AG09319 (cell line): ENCODE measurements at regions not wholly inside any gene's neighbourhood (a gene's known extent, or its start where the extent isn't known, plus 50 kb on each side); places are given as distances from the start of the nearest gene placed in this dataset.

Experiments used
- DNase-seq: peaks from one replicate; pipeline ENCODE4 v3.0.0-alpha.2; 2010; ENCODE audit warnings: low read depth; ENCODE audit errors: extremely low read depth
- TF ChIP-seq, protein P1 (sequence below): IDR thresholded peaks from 2 replicates; pipeline ENCODE4 v1.5.1; 2011; ENCODE audit warnings: low read depth, mild to moderate bottlenecking, inconsistent platforms, low read length, moderate library complexity

DNA sequence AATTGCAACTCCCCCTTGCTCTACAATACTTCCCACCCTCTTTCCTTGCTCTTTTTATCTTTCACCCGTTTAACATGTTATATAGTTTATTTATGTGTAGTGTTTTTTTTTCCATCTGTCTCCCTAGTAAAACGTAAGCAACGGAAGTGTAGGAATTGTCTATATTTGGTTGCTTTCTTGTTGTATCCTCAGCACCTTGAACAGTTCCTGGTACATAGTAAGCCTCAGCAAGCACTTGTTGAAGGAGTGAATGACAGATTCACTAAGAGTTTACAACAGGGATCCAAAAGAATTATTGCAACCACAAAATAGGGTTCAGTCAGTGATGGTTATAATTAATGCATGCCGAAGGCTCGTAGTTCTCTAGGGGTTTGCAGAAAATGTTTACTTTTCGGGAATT lies 242.7 kb downstream of the SAMD5 start:
- TF ChIP-seq, protein P1, sequence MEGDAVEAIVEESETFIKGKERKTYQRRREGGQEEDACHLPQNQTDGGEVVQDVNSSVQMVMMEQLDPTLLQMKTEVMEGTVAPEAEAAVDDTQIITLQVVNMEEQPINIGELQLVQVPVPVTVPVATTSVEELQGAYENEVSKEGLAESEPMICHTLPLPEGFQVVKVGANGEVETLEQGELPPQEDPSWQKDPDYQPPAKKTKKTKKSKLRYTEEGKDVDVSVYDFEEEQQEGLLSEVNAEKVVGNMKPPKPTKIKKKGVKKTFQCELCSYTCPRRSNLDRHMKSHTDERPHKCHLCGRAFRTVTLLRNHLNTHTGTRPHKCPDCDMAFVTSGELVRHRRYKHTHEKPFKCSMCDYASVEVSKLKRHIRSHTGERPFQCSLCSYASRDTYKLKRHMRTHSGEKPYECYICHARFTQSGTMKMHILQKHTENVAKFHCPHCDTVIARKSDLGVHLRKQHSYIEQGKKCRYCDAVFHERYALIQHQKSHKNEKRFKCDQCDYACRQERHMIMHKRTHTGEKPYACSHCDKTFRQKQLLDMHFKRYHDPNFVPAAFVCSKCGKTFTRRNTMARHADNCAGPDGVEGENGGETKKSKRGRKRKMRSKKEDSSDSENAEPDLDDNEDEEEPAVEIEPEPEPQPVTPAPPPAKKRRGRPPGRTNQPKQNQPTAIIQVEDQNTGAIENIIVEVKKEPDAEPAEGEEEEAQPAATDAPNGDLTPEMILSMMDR: no peak
- no peak for DNase-seq

DNA sequence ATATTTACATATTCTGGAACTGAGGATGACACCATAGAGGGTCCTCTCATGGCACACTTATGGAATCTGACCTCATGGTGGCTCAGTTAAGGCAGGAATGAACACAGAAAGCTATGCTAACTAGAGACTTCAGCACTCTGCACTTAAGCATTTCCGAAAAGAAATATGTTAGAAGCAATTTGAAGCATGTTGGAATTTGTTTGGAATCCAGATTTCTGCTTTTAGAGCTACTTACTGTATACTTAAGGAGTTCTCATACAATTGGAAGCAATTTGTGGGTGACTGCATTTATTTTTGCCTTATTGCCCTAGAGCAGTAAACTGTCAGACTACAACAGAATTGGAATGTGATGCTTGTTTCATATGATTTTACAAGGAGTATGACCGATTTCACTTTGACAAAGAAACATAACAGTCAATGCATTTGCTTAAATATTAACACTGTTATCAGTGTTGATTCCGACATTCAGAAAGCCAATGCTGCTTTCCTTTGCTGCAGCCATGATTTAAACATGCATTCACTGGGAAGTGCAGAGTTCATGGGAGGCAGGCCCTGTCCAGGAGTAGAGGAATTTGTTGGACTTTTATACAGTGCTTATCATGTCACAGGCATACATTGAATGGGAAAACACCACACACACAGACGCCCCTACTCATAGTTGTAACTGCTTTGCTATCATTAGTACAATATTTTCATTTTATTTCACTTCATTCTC lies 244.4 kb downstream of the SAMD5 start:
- TF ChIP-seq, protein P1: no peak
- DNase-seq: peak; percentile 2

DNA sequence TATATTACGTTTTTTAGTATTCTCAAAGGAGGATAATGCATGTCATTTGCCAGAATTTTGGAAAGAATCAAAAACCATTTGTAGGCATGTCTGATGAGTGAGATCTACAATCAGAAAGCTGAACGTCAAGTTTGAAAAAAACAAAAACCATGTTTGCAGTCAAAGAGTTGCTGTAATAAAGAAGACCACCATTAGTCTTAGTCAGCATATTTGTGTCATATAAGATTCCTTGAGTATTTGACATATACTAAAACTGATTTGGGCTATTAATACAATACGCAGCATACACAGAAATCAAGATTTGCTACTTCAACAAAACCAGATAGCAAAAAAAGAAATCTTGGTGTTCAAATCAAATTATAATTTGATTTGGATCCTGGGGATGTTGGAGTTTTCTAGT lies 247.5 kb downstream of the SAMD5 start:
- TF ChIP-seq, protein P1: no peak
- no peak for DNase-seq

DNA sequence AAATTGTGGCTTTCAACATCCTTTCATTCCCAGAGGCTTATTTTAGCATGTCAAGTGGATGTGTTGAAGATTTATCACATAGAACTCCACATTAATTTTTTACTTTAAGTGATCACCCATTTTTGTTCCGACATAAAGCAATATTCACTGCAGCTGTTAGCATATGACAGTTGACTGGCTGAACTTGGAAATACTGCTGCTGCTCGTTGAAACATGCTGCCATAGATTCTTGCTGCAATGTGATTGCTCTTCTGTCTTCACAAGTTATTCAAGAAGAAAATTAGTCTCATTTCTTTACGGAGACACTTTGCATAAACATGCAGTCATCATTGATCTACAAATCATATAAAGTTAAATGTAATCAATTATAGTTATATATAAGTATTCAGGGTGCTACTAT lies 248.4 kb downstream of the SAMD5 start:
- TF ChIP-seq, protein P1: no peak
- DNase-seq: no peak

DNA sequence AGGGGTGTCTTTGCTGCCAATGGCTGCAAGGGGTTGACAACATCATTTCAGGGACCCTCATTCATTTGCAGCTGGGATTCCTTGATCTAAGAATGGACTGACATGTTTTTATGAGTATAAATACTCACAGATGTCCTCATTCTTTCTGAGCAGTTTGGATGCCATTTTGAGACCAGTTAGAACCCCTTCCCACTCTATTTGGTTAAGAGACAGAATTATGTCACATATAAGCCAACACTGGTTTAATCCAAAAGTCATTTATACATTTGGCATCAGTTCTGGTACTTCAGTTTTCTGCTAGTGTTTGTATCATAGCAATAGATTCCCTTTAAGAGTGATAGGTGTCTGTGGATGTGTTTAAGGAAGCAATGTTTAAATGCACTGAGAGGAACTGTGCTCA lies 248.8 kb downstream of the SAMD5 start:
- TF ChIP-seq, protein P1: no peak
- DNase-seq: no peak

DNA sequence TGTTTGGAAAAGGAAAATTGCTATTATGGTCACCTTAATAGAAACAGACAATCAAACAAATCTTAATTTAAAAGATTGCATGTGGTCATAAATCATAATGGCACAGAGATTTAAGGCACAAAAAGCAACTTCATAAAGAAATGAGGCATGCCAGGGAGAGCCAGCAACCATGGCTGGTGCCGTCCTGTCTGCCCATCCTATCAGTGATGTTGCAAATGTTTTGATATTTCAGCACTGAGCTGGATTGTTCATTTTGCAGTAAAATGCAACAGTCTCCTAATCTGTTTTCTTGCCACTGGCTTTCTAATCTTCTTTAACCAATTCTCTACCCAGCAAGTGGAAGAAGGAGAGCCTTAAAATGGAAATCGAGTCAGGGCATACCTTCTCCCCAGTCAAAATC lies 249.8 kb downstream of the SAMD5 start:
- TF ChIP-seq, protein P1: no peak

DNA sequence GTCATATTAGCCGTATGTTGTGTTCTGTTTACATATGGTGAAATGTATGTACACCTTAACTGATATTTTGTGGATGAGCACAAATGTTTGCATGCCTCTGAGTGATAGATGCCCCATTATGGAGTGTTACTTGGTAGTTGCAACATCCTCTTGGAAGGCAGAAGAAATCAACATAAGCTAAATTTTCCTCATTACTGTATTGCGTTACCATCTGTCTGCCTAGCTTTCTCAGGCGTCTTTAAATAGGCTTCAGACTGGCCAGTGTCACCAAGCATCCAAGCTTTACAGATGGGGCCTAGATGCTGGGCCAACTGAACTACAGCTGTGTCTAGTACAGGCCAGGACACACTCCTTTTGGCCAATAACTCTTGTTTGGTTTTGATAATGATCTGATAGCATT lies 250.6 kb downstream of the SAMD5 start:
- TF ChIP-seq, protein P1: no peak
- DNase-seq: peak; percentile 2

More for the DNA sequence above, 249.8 kb downstream of the SAMD5 start:
- no peak for DNase-seq
